HG03442 (cell line): ENCODE measurements at regions not wholly inside any gene's neighbourhood (a gene's known extent, or its start where the extent isn't known, plus 50 kb on each side); places are given as distances from the start of the nearest gene placed in this dataset.

ENCODE experiments used
- ATAC-seq: cut with Tn5 transposase; IDR thresholded peaks from one replicate; pipeline ENCODE4 v1.9.1; 2021; ENCODE audit warnings: mild to moderate bottlenecking, moderate library complexity; ENCODE audit not compliant: unreplicated experiment

GRCh38 chr9:115362101-115362500 is 244.1 kb upstream of the TNC start:
- no peak for ATAC-seq

GRCh38 chr9:115362640-115363039 is 244.7 kb upstream of the TNC start:
- ATAC-seq: no peak

- no peak for ATAC-seq
Observed at GRCh38 chr9:115364991-115365390, 247.0 kb upstream of the TNC start.

- no peak for ATAC-seq
Observed at GRCh38 chr9:115367321-115367720, 249.4 kb upstream of the TNC start.

- no peak for ATAC-seq
Observed at GRCh38 chr9:115367780-115368525, 250.0 kb upstream of the TNC start.

GRCh38 chr9:115369322-115369957 is 251.5 kb upstream of the TNC start:
- ATAC-seq: no peak

- peak; percentile 91 for ATAC-seq
Observed at GRCh38 chr9:115373000-115373709, 255.2 kb upstream of the TNC start.

GRCh38 chr9:115373710-115374045 is 255.7 kb upstream of the TNC start:
- no peak for ATAC-seq

GRCh38 chr9:115374724-115375268 is 256.8 kb upstream of the TNC start:
- no peak for ATAC-seq

- no peak for ATAC-seq
Observed at GRCh38 chr9:115378241-115378640, 260.3 kb upstream of the TNC start.

GRCh38 chr9:115378758-115379157 is 260.8 kb upstream of the TNC start:
- ATAC-seq: no peak

GRCh38 chr9:115379719-115380118 is 261.8 kb upstream of the TNC start:
- no peak for ATAC-seq

GRCh38 chr9:115382865-115383264 is 264.9 kb upstream of the TNC start:
- no peak for ATAC-seq

GRCh38 chr9:115385383-115386122 is 267.6 kb upstream of the TNC start:
- no peak for ATAC-seq

GRCh38 chr9:115386963-115387770 is 269.2 kb upstream of the TNC start:
- no peak for ATAC-seq

- ATAC-seq: no peak
Observed at GRCh38 chr9:115391168-115391825, 273.3 kb upstream of the TNC start.

GRCh38 chr9:115393976-115394775 is 276.2 kb upstream of the TNC start:
- no peak for ATAC-seq

GRCh38 chr9:115395511-115396021 is 277.6 kb upstream of the TNC start:
- no peak for ATAC-seq

- ATAC-seq: no peak
Observed at GRCh38 chr9:115396071-115396529, 278.1 kb upstream of the TNC start.
